ENCODE measurements at regions not wholly inside any gene's neighbourhood (a gene's known extent, or its start where the extent isn't known, plus 50 kb on each side); places are given as distances from the start of the nearest gene placed in this dataset.

- Histone ChIP-seq H3K4me1 (ENCODE audit: insufficient read depth, low read length) (peaks cover 5% of the 10 kb centered on the region), H3K79me2 (ENCODE audit: low read length) (no peaks in the 10 kb centered on the region), H3K9me3 (ENCODE audit: low read length) (no peaks in the 10 kb centered on the region), H3K36me3 (ENCODE audit: low read depth, low read length) (no peaks in the 10 kb centered on the region), H2AFZ (ENCODE audit: low read length) (no peak overlapping the region), H3F3A (ENCODE audit: low read length, unreplicated experiment) (no peaks in the 10 kb centered on the region), H3K27ac (ENCODE audit: low read length) (no peak overlapping the region), H3K9me2 (replicated peaks; ENCODE audit: low read length) (0 out of 2 replicates have a peak, but pooled peaks cover 5% of the 10 kb centered on the region), H3K9ac (ENCODE audit: low read length) (no peak overlapping the region), H4K20me1 (ENCODE audit: low read length) (no peaks in the 10 kb centered on the region), H3K4me2 (ENCODE audit: low read length) (no peak overlapping the region), H3K4me3 (ENCODE audit: low read length) (no peak overlapping the region), H3K27me3 (ENCODE audit: low read length) (no peaks in the 10 kb centered on the region)
- DNase-seq (no peak), ATAC-seq (no peak)
- ChIA-PET POLR2A (ENCODE audit: unreplicated experiment) (no interaction called here), CTCF (no interaction called here)
- TF ChIP-seq CTCF (conservative IDR thresholded peaks at IDR 0.05; ENCODE audit: low read depth, low read length), result no peak
- no peak for TF ChIP-seq EZH2phosphoT487 (IDR thresholded peaks at IDR 0.05; ENCODE audit: borderline replicate concordance, low read length)
- TF ChIP-seq EZH2 (IDR thresholded peaks at IDR 0.05; ENCODE audit: low read length, unreplicated experiment), result no peak
- intact Hi-C loops (cut with micrococcal nuclease), result no loop called here
- BruUV-seq (replicated peaks), result no TSS peak
Measured at GRCh38 chr12:28776913-28777422, 372.1 kb upstream of the FAR2 start.

GRCh38 chr12:28777603-28778365, 371.3 kb upstream of the FAR2 start:
- no peak for DNase-seq
- no peaks in the 10 kb centered on the region for H4K20me1 ChIP-seq (ENCODE audit: low read length)
- peaks cover 5% of the 10 kb centered on the region for H3K4me1 ChIP-seq (ENCODE audit: insufficient read depth, low read length)
- no peaks in the 10 kb centered on the region for H3K36me3 ChIP-seq (ENCODE audit: low read depth, low read length)
- no peaks in the 10 kb centered on the region for H3K79me2 ChIP-seq (ENCODE audit: low read length)
- no peaks in the 10 kb centered on the region for H3F3A ChIP-seq (ENCODE audit: low read length, unreplicated experiment)
- H3K27ac ChIP-seq (ENCODE audit: low read length), result no peak overlapping the region
- no peak overlapping the region for H3K9ac ChIP-seq (ENCODE audit: low read length)
- no peaks in the 10 kb centered on the region for H3K9me3 ChIP-seq (ENCODE audit: low read length)
- no TSS peak for BruUV-seq (replicated peaks)
- H3K9me2 ChIP-seq (replicated peaks; ENCODE audit: low read length), result 0 out of 2 replicates have a peak, but pooled peaks cover 5% of the 10 kb centered on the region
- ChIA-PET CTCF (no interaction called here), POLR2A (ENCODE audit: unreplicated experiment) (no interaction called here)
- H3K4me2 ChIP-seq (ENCODE audit: low read length), result no peak overlapping the region
- no peak overlapping the region for H2AFZ ChIP-seq (ENCODE audit: low read length)
- intact Hi-C loops (cut with micrococcal nuclease), result no loop called here
- H3K4me3 ChIP-seq (ENCODE audit: low read length), result no peak overlapping the region
- no peaks in the 10 kb centered on the region for H3K27me3 ChIP-seq (ENCODE audit: low read length)
- TF ChIP-seq EZH2phosphoT487 (IDR thresholded peaks at IDR 0.05; ENCODE audit: borderline replicate concordance, low read length), result no peak
- TF ChIP-seq EZH2 (IDR thresholded peaks at IDR 0.05; ENCODE audit: low read length, unreplicated experiment), result no peak
- TF ChIP-seq CTCF (conservative IDR thresholded peaks at IDR 0.05; ENCODE audit: low read depth, low read length), result no peak
- no peak for ATAC-seq

GRCh38 chr12:28780096-28780495, 369.0 kb upstream of the FAR2 start:
- peak; percentile 95 for ATAC-seq

More at GRCh38 chr12:28780096-28780495, 369.0 kb upstream of the FAR2 start:
- Histone ChIP-seq H3K9me2 (replicated peaks; ENCODE audit: low read length) (0 out of 2 replicates have a peak, but pooled peaks cover 5% of the 10 kb centered on the region), H3K4me3 (ENCODE audit: low read length) (no peak overlapping the region), H3F3A (ENCODE audit: low read length, unreplicated experiment) (no peaks in the 10 kb centered on the region), H3K27ac (ENCODE audit: low read length) (peak overlapping the region; percentile 56), H4K20me1 (ENCODE audit: low read length) (no peaks in the 10 kb centered on the region), H3K4me2 (ENCODE audit: low read length) (no peak overlapping the region), H3K36me3 (ENCODE audit: low read depth, low read length) (no peaks in the 10 kb centered on the region), H3K9me3 (ENCODE audit: low read length) (no peaks in the 10 kb centered on the region), H3K27me3 (ENCODE audit: low read length) (no peaks in the 10 kb centered on the region), H3K4me1 (ENCODE audit: insufficient read depth, low read length) (peaks cover 5% of the 10 kb centered on the region), H2AFZ (ENCODE audit: low read length) (no peak overlapping the region), H3K79me2 (ENCODE audit: low read length) (no peaks in the 10 kb centered on the region), H3K9ac (ENCODE audit: low read length) (no peak overlapping the region)
- no TSS peak for BruUV-seq (replicated peaks)
- TF ChIP-seq EZH2phosphoT487 (IDR thresholded peaks at IDR 0.05; ENCODE audit: borderline replicate concordance, low read length) (no peak), EZH2 (IDR thresholded peaks at IDR 0.05; ENCODE audit: low read length, unreplicated experiment) (no peak), CTCF (conservative IDR thresholded peaks at IDR 0.05; ENCODE audit: low read depth, low read length) (no peak)
- DNase-seq, result peak; percentile 97
- intact Hi-C loops (cut with micrococcal nuclease), result no loop called here
- CTCF ChIA-PET, result interaction anchor here (0.6 kb wide), 1 partner anchor 23 kb away, joined by 3 read pairs; no protein-coding TSS in a partner anchor
- POLR2A ChIA-PET (ENCODE audit: unreplicated experiment), result no interaction called here

Measured in PC-3 (cell line).